CD1c-positive myeloid dendritic cell (primary cell): ENCODE measurements at regions not wholly inside any gene's neighbourhood (a gene's known extent, or its start where the extent isn't known, plus 50 kb on each side); places are given as distances from the start of the nearest gene placed in this dataset.
"Not testable (repeated sequence)": the region's sequence is repeated elsewhere in the genome, so short reads cannot be mapped to it uniquely, and the experiment has no call there.

Source experiments
- DNase-seq: peaks from one replicate; pipeline ENCODE4 v3.0.0-alpha.2; 2016; ENCODE audit errors: extremely low spot score

GRCh38 chr4:65265526-65265925 lies 404.8 kb downstream of the EPHA5 start:
- no peak for DNase-seq

- no peak for DNase-seq
These were observed 411.0 kb downstream of the EPHA5 start for GRCh38 chr4:65259296-65259695.

GRCh38 chr4:65250916-65251315 lies 419.4 kb downstream of the EPHA5 start:
- no peak for DNase-seq

GRCh38 chr4:65249111-65249510 lies 421.2 kb downstream of the EPHA5 start:
- DNase-seq: no peak

GRCh38 chr4:65242156-65242846 lies 428.0 kb downstream of the EPHA5 start:
- DNase-seq: no peak

GRCh38 chr4:65241257-65241997 lies 428.9 kb downstream of the EPHA5 start:
- no peak for DNase-seq

GRCh38 chr4:65234061-65234460 lies 436.2 kb downstream of the EPHA5 start:
- no peak for DNase-seq

- DNase-seq: no peak
These were observed 442.7 kb downstream of the EPHA5 start for GRCh38 chr4:65227628-65228027.

GRCh38 chr4:65223601-65224000 lies 446.7 kb downstream of the EPHA5 start:
- DNase-seq: no peak

- DNase-seq: not testable (repeated sequence)
These were observed 447.2 kb downstream of the EPHA5 start for GRCh38 chr4:65223074-65223473.

- no peak for DNase-seq
These were observed 453.1 kb downstream of the EPHA5 start for GRCh38 chr4:65217179-65217578.

GRCh38 chr4:65202853-65203236 lies 467.4 kb downstream of the EPHA5 start:
- DNase-seq: no peak

GRCh38 chr4:65202165-65202852 lies 468.0 kb downstream of the EPHA5 start:
- DNase-seq: no peak

- DNase-seq: no peak
These were observed 474.6 kb downstream of the EPHA5 start for GRCh38 chr4:65195666-65196065.

- no peak for DNase-seq
These were observed 475.3 kb downstream of the EPHA5 start for GRCh38 chr4:65195002-65195401.

GRCh38 chr4:65193985-65194384 lies 476.3 kb downstream of the EPHA5 start:
- DNase-seq: no peak

GRCh38 chr4:65190780-65191179 lies 479.5 kb downstream of the EPHA5 start:
- no peak for DNase-seq

- DNase-seq: no peak
These were observed 494.7 kb downstream of the EPHA5 start for GRCh38 chr4:65175585-65175984.

GRCh38 chr4:65170768-65171514 lies 499.3 kb downstream of the EPHA5 start:
- DNase-seq: no peak

- DNase-seq: no peak
These were observed 502.6 kb downstream of the EPHA5 start for GRCh38 chr4:65167719-65168118.

GRCh38 chr4:65152205-65152604 lies 518.1 kb downstream of the EPHA5 start:
- DNase-seq: no peak

- no peak for DNase-seq
These were observed 530.3 kb downstream of the EPHA5 start for GRCh38 chr4:65139998-65140397.
